Uterus (tissue), 3 donors: ENCODE measurements at regions not wholly inside any gene's neighbourhood (a gene's known extent, or its start where the extent isn't known, plus 50 kb on each side); places are given as distances from the start of the nearest gene placed in this dataset.

Experiments used
- DNase-seq, 2 donors: peaks; one replicate each; pipeline ENCODE4 v3.0.0-alpha.2; 2019 to 2020
- H3K27ac ChIP-seq, 2 donors: fragments of 200-600 bp; sonication (generic); 1 replicate in 1 of 2; 2 replicates in 1 of 2; pipeline ENCODE4 v1.5.1; 2016 to 2018
- H3K27me3 ChIP-seq, 2 donors: fragments of 200-600 bp; sonication (generic); one replicate each; pipeline ENCODE4 v1.5.1; 2018 to 2019; ENCODE audit warnings: control low read depth in 1 of 2
- H3K36me3 ChIP-seq, 2 donors: fragments of 200-600 bp; sonication (generic); one replicate each; pipeline ENCODE4 v1.5.1; 2019; ENCODE audit warnings: control low read depth in 1 of 2
- H3K4me1 ChIP-seq, 2 donors: fragments of 200-600 bp; sonication (generic); one replicate each; pipeline ENCODE4 v1.5.1; 2018 to 2019; ENCODE audit warnings: control low read depth in 1 of 2
- H3K4me3 ChIP-seq, 2 donors: fragments of 200-600 bp; sonication (generic); 1 replicate in 1 of 2; 2 replicates in 1 of 2; pipeline ENCODE4 v1.5.1; 2018 to 2019; ENCODE audit warnings: mild to moderate bottlenecking in 1 of 2
- H3K9me3 ChIP-seq, 2 donors: fragments of 200-600 bp; sonication (generic); one replicate each; pipeline ENCODE4 v1.5.1; 2019; ENCODE audit warnings: control low read depth in 1 of 2
- CTCF ChIP-seq, 4 experiments: fragments of 200-600 bp in 2 of 4; fragments of 450-650 bp in 2 of 4; sonication (generic) in 2 of 4; IDR thresholded peaks; one replicate each; pipeline ENCODE4 v1.5.1; 2016 to 2019; ENCODE audit warnings: antibody characterized with exemption in 4 of 4, mild to moderate bottlenecking in 2 of 4, moderate library complexity in 1 of 4
- POLR2A ChIP-seq, 2 donors: fragments of 450-650 bp; IDR thresholded peaks; one replicate each; pipeline ENCODE4 v1.6.1; 2016; ENCODE audit warnings: antibody characterized with exemption in 2 of 2, mild to moderate bottlenecking in 1 of 2, moderate library complexity in 1 of 2
- intact Hi-C: fragments of 100-400 bp; cut with DNase I; formaldehyde crosslinking; loops from one replicate; pipeline ENCODE4 v1.15.1; 2023; ENCODE audit warnings: low total_unique reads
- donor health status: DM: yes; HTN: yes; CAD: no.

GRCh38 chr17:45660474-45660873 is 123.6 kb upstream of the CRHR1 start:
- H3K27me3 ChIP-seq: no peaks in the 10 kb centered on the region
- no peaks in the 10 kb centered on the region for H3K4me1 ChIP-seq
- H3K4me3 ChIP-seq: no peak overlapping the region
- no peaks in the 10 kb centered on the region for H3K36me3 ChIP-seq
- TF ChIP-seq POLR2A (IDR thresholded peaks at IDR 0.05) (no peak), CTCF (IDR thresholded peaks at IDR 0.05) (no peak)
- no peaks in the 10 kb centered on the region for H3K9me3 ChIP-seq
- H3K27ac ChIP-seq: no peak overlapping the region
- intact Hi-C loops: no loop called here
- DNase-seq: no peak

GRCh38 chr17:45662432-45662831 is 121.7 kb upstream of the CRHR1 start:
- intact Hi-C loops: no loop called here
- Histone ChIP-seq H3K4me1 (no peaks in the 10 kb centered on the region), H3K9me3 (no peaks in the 10 kb centered on the region), H3K27ac (no peak overlapping the region), H3K36me3 (no peaks in the 10 kb centered on the region), H3K27me3 (no peaks in the 10 kb centered on the region), H3K4me3 (no peak overlapping the region)
- DNase-seq: no peak
- TF ChIP-seq CTCF (IDR thresholded peaks at IDR 0.05) (no peak), POLR2A (IDR thresholded peaks at IDR 0.05) (no peak)

GRCh38 chr17:45663772-45664171 is 120.3 kb upstream of the CRHR1 start:
- TF ChIP-seq CTCF (IDR thresholded peaks at IDR 0.05): no peak
- TF ChIP-seq POLR2A (IDR thresholded peaks at IDR 0.05): no peak
- Histone ChIP-seq H3K27me3 (no peaks in the 10 kb centered on the region), H3K27ac (no peak overlapping the region), H3K36me3 (no peaks in the 10 kb centered on the region), H3K9me3 (no peaks in the 10 kb centered on the region), H3K4me3 (no peak overlapping the region), H3K4me1 (no peaks in the 10 kb centered on the region)
- no peak for DNase-seq
- intact Hi-C loops: no loop called here

- TF ChIP-seq CTCF (IDR thresholded peaks at IDR 0.05) (no peak), POLR2A (IDR thresholded peaks at IDR 0.05) (no peak)
- H3K9me3 ChIP-seq: no peaks in the 10 kb centered on the region
- no peaks in the 10 kb centered on the region for H3K27me3 ChIP-seq
- DNase-seq: no peak
- H3K27ac ChIP-seq: no peak overlapping the region
- H3K36me3 ChIP-seq: no peaks in the 10 kb centered on the region
- H3K4me1 ChIP-seq: no peaks in the 10 kb centered on the region
- no peak overlapping the region for H3K4me3 ChIP-seq
- intact Hi-C loops: no loop called here
Measured at GRCh38 chr17:45664921-45665320, 119.2 kb upstream of the CRHR1 start.

- no peaks in the 10 kb centered on the region for H3K27me3 ChIP-seq
- no peak for DNase-seq
- intact Hi-C loops: no loop called here
- no peaks in the 10 kb centered on the region for H3K9me3 ChIP-seq
- H3K36me3 ChIP-seq: no peaks in the 10 kb centered on the region
- TF ChIP-seq CTCF (IDR thresholded peaks at IDR 0.05): no peak
- TF ChIP-seq POLR2A (IDR thresholded peaks at IDR 0.05): no peak
- H3K4me1 ChIP-seq: no peaks in the 10 kb centered on the region
- H3K4me3 ChIP-seq: no peak overlapping the region
- no peak overlapping the region for H3K27ac ChIP-seq
Measured at GRCh38 chr17:45666046-45666600, 118.0 kb upstream of the CRHR1 start.
